ENCODE measurements at regions not wholly inside any gene's neighbourhood (a gene's known extent, or its start where the extent isn't known, plus 50 kb on each side); places are given as distances from the start of the nearest gene placed in this dataset.
"Not testable (repeated sequence)": the region's sequence is repeated elsewhere in the genome, so short reads cannot be mapped to it uniquely, and the experiment has no call there.

- Histone ChIP-seq H3K9me3 (ENCODE audit: low read length) (no peaks in the 10 kb centered on the region), H3K4me2 (ENCODE audit: low read depth, low read length, poor library complexity, severe bottlenecking) (no peak overlapping the region), H3K4me1 (ENCODE audit: low read length) (peaks cover 4% of the 10 kb centered on the region), H3K27ac (ENCODE audit: low read length) (no peak overlapping the region), H2AFZ (ENCODE audit: low read length) (no peak overlapping the region), H3K9ac (ENCODE audit: low read length) (no peak overlapping the region), H3K27me3 (ENCODE audit: low read length) (no peaks in the 10 kb centered on the region), H3K36me3 (ENCODE audit: insufficient read depth, low read length) (no peaks in the 10 kb centered on the region), H4K20me1 (ENCODE audit: insufficient read depth, low read depth, low read length) (no peaks in the 10 kb centered on the region), H3K9me2 (replicated peaks; ENCODE audit: insufficient read depth, low read length) (no peaks in the 10 kb centered on the region), H3K79me2 (ENCODE audit: low read length) (no peaks in the 10 kb centered on the region), H3K4me3 (ENCODE audit: low read length) (no peak overlapping the region)
- DNase-seq = no peak
Measured at GRCh38 chr20:5696011-5696559, 54.1 kb upstream of the SHLD1 start.

GRCh38 chr20:5691918-5692618 is 58.1 kb upstream of the SHLD1 start:
- no peaks in the 10 kb centered on the region for H3K9me3 ChIP-seq (ENCODE audit: low read length)
- H3K27ac ChIP-seq (ENCODE audit: low read length) = no peak overlapping the region
- no peaks in the 10 kb centered on the region for H3K36me3 ChIP-seq (ENCODE audit: insufficient read depth, low read length)
- no peak overlapping the region for H3K4me3 ChIP-seq (ENCODE audit: low read length)
- H3K9me2 ChIP-seq (replicated peaks; ENCODE audit: insufficient read depth, low read length) = no peaks in the 10 kb centered on the region
- DNase-seq = no peak
- H4K20me1 ChIP-seq (ENCODE audit: insufficient read depth, low read depth, low read length) = no peaks in the 10 kb centered on the region
- no peaks in the 10 kb centered on the region for H3K79me2 ChIP-seq (ENCODE audit: low read length)
- H3K4me2 ChIP-seq (ENCODE audit: low read depth, low read length, poor library complexity, severe bottlenecking) = no peak overlapping the region
- peaks cover 4% of the 10 kb centered on the region for H3K4me1 ChIP-seq (ENCODE audit: low read length)
- no peaks in the 10 kb centered on the region for H3K27me3 ChIP-seq (ENCODE audit: low read length)
- H2AFZ ChIP-seq (ENCODE audit: low read length) = no peak overlapping the region
- no peak overlapping the region for H3K9ac ChIP-seq (ENCODE audit: low read length)

GRCh38 chr20:5689463-5689862 is 60.7 kb upstream of the SHLD1 start:
- Histone ChIP-seq H3K9me3 (ENCODE audit: low read length) (no peaks in the 10 kb centered on the region), H3K4me1 (ENCODE audit: low read length) (peaks cover 4% of the 10 kb centered on the region), H3K27ac (ENCODE audit: low read length) (no peak overlapping the region), H3K36me3 (ENCODE audit: insufficient read depth, low read length) (no peaks in the 10 kb centered on the region), H2AFZ (ENCODE audit: low read length) (no peak overlapping the region), H3K79me2 (ENCODE audit: low read length) (no peaks in the 10 kb centered on the region), H3K27me3 (ENCODE audit: low read length) (no peaks in the 10 kb centered on the region), H3K4me3 (ENCODE audit: low read length) (no peak overlapping the region), H4K20me1 (ENCODE audit: insufficient read depth, low read depth, low read length) (no peaks in the 10 kb centered on the region), H3K9me2 (replicated peaks; ENCODE audit: insufficient read depth, low read length) (no peaks in the 10 kb centered on the region), H3K9ac (ENCODE audit: low read length) (no peak overlapping the region), H3K4me2 (ENCODE audit: low read depth, low read length, poor library complexity, severe bottlenecking) (no peak overlapping the region)
- DNase-seq = no peak

GRCh38 chr20:5688431-5688972 is 61.7 kb upstream of the SHLD1 start:
- H3K4me3 ChIP-seq (ENCODE audit: low read length) = no peak overlapping the region
- H3K27me3 ChIP-seq (ENCODE audit: low read length) = no peaks in the 10 kb centered on the region
- no peaks in the 10 kb centered on the region for H3K9me3 ChIP-seq (ENCODE audit: low read length)
- no peak for DNase-seq
- H3K4me1 ChIP-seq (ENCODE audit: low read length) = peaks cover 4% of the 10 kb centered on the region
- no peaks in the 10 kb centered on the region for H3K36me3 ChIP-seq (ENCODE audit: insufficient read depth, low read length)
- H2AFZ ChIP-seq (ENCODE audit: low read length) = no peak overlapping the region
- H4K20me1 ChIP-seq (ENCODE audit: insufficient read depth, low read depth, low read length) = no peaks in the 10 kb centered on the region
- no peak overlapping the region for H3K27ac ChIP-seq (ENCODE audit: low read length)
- no peak overlapping the region for H3K9ac ChIP-seq (ENCODE audit: low read length)
- H3K4me2 ChIP-seq (ENCODE audit: low read depth, low read length, poor library complexity, severe bottlenecking) = no peak overlapping the region
- H3K79me2 ChIP-seq (ENCODE audit: low read length) = no peaks in the 10 kb centered on the region
- H3K9me2 ChIP-seq (replicated peaks; ENCODE audit: insufficient read depth, low read length) = no peaks in the 10 kb centered on the region

- Histone ChIP-seq H3K9me3 (ENCODE audit: low read length) (no peaks in the 10 kb centered on the region), H3K4me1 (ENCODE audit: low read length) (peaks cover 4% of the 10 kb centered on the region), H3K27ac (ENCODE audit: low read length) (no peak overlapping the region), H3K9ac (ENCODE audit: low read length) (no peak overlapping the region), H3K79me2 (ENCODE audit: low read length) (no peaks in the 10 kb centered on the region), H3K9me2 (replicated peaks; ENCODE audit: insufficient read depth, low read length) (no peaks in the 10 kb centered on the region), H3K4me3 (ENCODE audit: low read length) (no peak overlapping the region), H3K4me2 (ENCODE audit: low read depth, low read length, poor library complexity, severe bottlenecking) (no peak overlapping the region), H4K20me1 (ENCODE audit: insufficient read depth, low read depth, low read length) (no peaks in the 10 kb centered on the region), H3K36me3 (ENCODE audit: insufficient read depth, low read length) (no peaks in the 10 kb centered on the region), H3K27me3 (ENCODE audit: low read length) (no peaks in the 10 kb centered on the region), H2AFZ (ENCODE audit: low read length) (no peak overlapping the region)
- no peak for DNase-seq
Measured at GRCh38 chr20:5687884-5688283, 62.3 kb upstream of the SHLD1 start.

- Histone ChIP-seq H3K36me3 (ENCODE audit: insufficient read depth, low read length) (no peaks in the 10 kb centered on the region), H3K4me1 (ENCODE audit: low read length) (no peaks in the 10 kb centered on the region), H3K27me3 (ENCODE audit: low read length) (no peaks in the 10 kb centered on the region), H3K79me2 (ENCODE audit: low read length) (no peaks in the 10 kb centered on the region), H3K27ac (ENCODE audit: low read length) (no peak overlapping the region), H3K9me3 (ENCODE audit: low read length) (no peaks in the 10 kb centered on the region), H4K20me1 (ENCODE audit: insufficient read depth, low read depth, low read length) (no peaks in the 10 kb centered on the region), H3K4me2 (ENCODE audit: low read depth, low read length, poor library complexity, severe bottlenecking) (no peak overlapping the region), H2AFZ (ENCODE audit: low read length) (no peak overlapping the region), H3K9me2 (replicated peaks; ENCODE audit: insufficient read depth, low read length) (no peaks in the 10 kb centered on the region), H3K4me3 (ENCODE audit: low read length) (no peak overlapping the region), H3K9ac (ENCODE audit: low read length) (no peak overlapping the region)
- DNase-seq = no peak
Measured at GRCh38 chr20:5686384-5687105, 63.7 kb upstream of the SHLD1 start.

- H3K27me3 ChIP-seq (ENCODE audit: low read length); H3K79me2 ChIP-seq (ENCODE audit: low read length); H2AFZ ChIP-seq (ENCODE audit: low read length); DNase-seq; H3K9me2 ChIP-seq (replicated peaks; ENCODE audit: insufficient read depth, low read length); H4K20me1 ChIP-seq (ENCODE audit: insufficient read depth, low read depth, low read length); H3K9ac ChIP-seq (ENCODE audit: low read length); H3K4me2 ChIP-seq (ENCODE audit: low read depth, low read length, poor library complexity, severe bottlenecking); H3K36me3 ChIP-seq (ENCODE audit: insufficient read depth, low read length); H3K9me3 ChIP-seq (ENCODE audit: low read length); H3K27ac ChIP-seq (ENCODE audit: low read length); H3K4me3 ChIP-seq (ENCODE audit: low read length); H3K4me1 ChIP-seq (ENCODE audit: low read length): not testable (repeated sequence)
Measured at GRCh38 chr20:5682556-5682955, 67.6 kb upstream of the SHLD1 start.

GRCh38 chr20:5680192-5680591 is 69.4 kb upstream of the GPCPD1 start:
- Histone ChIP-seq H3K9ac (ENCODE audit: low read length) (no peak overlapping the region), H2AFZ (ENCODE audit: low read length) (no peak overlapping the region)

More at GRCh38 chr20:5680192-5680591, 69.4 kb upstream of the GPCPD1 start:
- no peak for DNase-seq
- H3K9me2 ChIP-seq (replicated peaks; ENCODE audit: insufficient read depth, low read length) = no peaks in the 10 kb centered on the region
- no peak overlapping the region for H3K27ac ChIP-seq (ENCODE audit: low read length)
- H3K4me2 ChIP-seq (ENCODE audit: low read depth, low read length, poor library complexity, severe bottlenecking) = no peak overlapping the region
- H3K4me1 ChIP-seq (ENCODE audit: low read length) = no peaks in the 10 kb centered on the region
- H3K36me3 ChIP-seq (ENCODE audit: insufficient read depth, low read length) = no peaks in the 10 kb centered on the region
- H3K9me3 ChIP-seq (ENCODE audit: low read length) = no peaks in the 10 kb centered on the region
- H3K79me2 ChIP-seq (ENCODE audit: low read length) = no peaks in the 10 kb centered on the region
- H3K27me3 ChIP-seq (ENCODE audit: low read length) = no peaks in the 10 kb centered on the region
- H3K4me3 ChIP-seq (ENCODE audit: low read length) = no peak overlapping the region
- H4K20me1 ChIP-seq (ENCODE audit: insufficient read depth, low read depth, low read length) = no peaks in the 10 kb centered on the region

Data from Karpas-422 (cell line).